Neural crest cell (in vitro differentiated cells): ENCODE measurements at regions not wholly inside any gene's neighbourhood (a gene's known extent, or its start where the extent isn't known, plus 50 kb on each side); places are given as distances from the start of the nearest gene placed in this dataset.
A peak's percentile ranks its signal among the peaks of the same experiment; 100 is the strongest.
"Not testable (repeated sequence)": the region's sequence is repeated elsewhere in the genome, so short reads cannot be mapped to it uniquely, and the experiment has no call there.

Experiments
- DNase-seq: peaks from one replicate; pipeline ENCODE4 v3.0.0; 2021; ENCODE audit warnings: low read depth, mixed read lengths, low spot score
- H3K27ac Mint-ChIP-seq: one replicate; pipeline ENCODE4 v1.8.0; 2021; ENCODE audit warnings: mild to moderate bottlenecking, mixed read lengths; ENCODE audit not compliant: unreplicated experiment
- H3K27me3 Mint-ChIP-seq: 2 replicates; pipeline ENCODE4 v1.8.0; 2021; ENCODE audit warnings: low read depth, mild to moderate bottlenecking, mixed read lengths
- H3K36me3 Mint-ChIP-seq: 2 replicates; pipeline ENCODE4 v1.8.0; 2021; ENCODE audit warnings: low read depth, mild to moderate bottlenecking, mixed read lengths
- H3K4me1 Mint-ChIP-seq: 2 replicates; pipeline ENCODE4 v1.8.0; 2021; ENCODE audit warnings: mixed read lengths
- H3K4me3 Mint-ChIP-seq: one replicate; pipeline ENCODE4 v1.8.0; 2021; ENCODE audit warnings: mild to moderate bottlenecking, mixed read lengths
- H3K9me3 Mint-ChIP-seq: 2 replicates; pipeline ENCODE4 v1.8.0; 2021; ENCODE audit warnings: mixed read lengths
- TF ChIP-seq, protein P1 (sequence below): fragments of 200-600 bp; sonication (generic); conservative IDR thresholded peaks from 2 replicates; pipeline ENCODE4 v1.5.0; 2021; ENCODE audit warnings: antibody characterized with exemption, mild to moderate bottlenecking

DNA sequence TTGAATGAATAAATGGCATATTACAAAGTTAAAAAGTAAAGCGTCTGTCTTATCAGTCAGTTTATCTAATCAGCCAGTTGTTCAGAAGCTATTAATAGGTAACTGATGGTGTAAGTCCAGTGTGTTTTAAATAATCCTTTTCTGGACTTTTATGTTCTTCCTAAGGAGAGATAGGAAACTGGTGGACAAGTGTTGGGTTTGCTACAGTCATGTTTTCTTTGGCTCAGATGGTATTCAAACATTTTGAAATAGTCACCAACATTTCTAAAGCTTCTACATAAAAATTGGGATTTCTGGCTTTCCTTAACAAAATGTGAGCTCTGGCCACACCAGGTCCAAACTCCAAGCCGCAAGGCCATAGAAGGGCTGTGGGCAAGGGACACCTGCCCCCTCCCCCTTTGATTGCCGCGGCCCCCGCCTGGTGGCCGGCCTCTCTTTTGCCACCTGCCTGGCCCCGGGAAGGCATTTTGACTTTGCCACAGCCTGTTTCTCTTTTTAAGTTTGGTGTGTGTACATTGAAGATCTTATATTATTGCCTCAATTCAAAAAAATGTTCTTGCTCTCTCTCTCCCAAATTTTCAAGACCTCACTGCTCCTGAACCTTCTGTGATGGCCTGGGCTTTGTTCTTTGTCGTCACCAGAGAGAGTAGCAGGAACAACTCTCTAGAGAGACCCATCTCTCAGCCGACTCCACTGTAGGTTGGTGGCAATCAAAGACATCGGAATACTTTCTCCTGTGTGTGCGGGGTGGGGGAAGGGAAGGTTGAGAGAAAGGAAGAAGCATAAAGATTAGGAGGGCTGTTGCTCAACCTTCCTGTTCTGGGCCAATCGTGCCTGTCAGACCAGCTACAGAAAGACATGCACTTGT lies 84.0 kb upstream of the ZNF217 start:
- H3K27ac Mint-ChIP-seq: peak overlapping the region; percentile 85
- no peaks in the 10 kb centered on the region for H3K27me3 Mint-ChIP-seq
- H3K4me1 Mint-ChIP-seq: peaks cover 36% of the 10 kb centered on the region
- H3K4me3 Mint-ChIP-seq: peak overlapping the region; percentile 61
- TF ChIP-seq, protein P1, sequence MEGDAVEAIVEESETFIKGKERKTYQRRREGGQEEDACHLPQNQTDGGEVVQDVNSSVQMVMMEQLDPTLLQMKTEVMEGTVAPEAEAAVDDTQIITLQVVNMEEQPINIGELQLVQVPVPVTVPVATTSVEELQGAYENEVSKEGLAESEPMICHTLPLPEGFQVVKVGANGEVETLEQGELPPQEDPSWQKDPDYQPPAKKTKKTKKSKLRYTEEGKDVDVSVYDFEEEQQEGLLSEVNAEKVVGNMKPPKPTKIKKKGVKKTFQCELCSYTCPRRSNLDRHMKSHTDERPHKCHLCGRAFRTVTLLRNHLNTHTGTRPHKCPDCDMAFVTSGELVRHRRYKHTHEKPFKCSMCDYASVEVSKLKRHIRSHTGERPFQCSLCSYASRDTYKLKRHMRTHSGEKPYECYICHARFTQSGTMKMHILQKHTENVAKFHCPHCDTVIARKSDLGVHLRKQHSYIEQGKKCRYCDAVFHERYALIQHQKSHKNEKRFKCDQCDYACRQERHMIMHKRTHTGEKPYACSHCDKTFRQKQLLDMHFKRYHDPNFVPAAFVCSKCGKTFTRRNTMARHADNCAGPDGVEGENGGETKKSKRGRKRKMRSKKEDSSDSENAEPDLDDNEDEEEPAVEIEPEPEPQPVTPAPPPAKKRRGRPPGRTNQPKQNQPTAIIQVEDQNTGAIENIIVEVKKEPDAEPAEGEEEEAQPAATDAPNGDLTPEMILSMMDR: peak; percentile 17
- no peaks in the 10 kb centered on the region for H3K36me3 Mint-ChIP-seq
- DNase-seq: peak; percentile 7
- H3K9me3 Mint-ChIP-seq: no peaks in the 10 kb centered on the region

DNA sequence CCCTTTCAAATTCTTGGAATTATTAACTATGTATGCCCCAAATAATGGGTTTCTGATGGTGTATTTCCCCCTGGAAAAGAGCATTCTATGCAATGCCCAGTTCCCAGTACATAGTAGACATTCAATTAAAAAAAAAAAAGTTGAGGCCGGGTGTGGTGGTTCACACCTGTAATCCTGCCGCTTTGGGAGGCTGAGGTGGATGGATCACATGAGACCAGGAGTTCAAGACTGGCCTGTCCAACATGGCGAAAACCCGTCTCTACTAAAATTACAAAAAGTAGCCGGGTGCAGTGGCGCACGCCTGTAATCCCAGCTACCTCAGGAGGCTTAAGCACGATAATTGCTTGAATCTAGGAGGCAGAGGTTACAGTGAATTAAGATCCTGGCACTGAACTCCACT lies 83.3 kb upstream of the ZNF217 start:
- no peak for DNase-seq
- H3K4me1 Mint-ChIP-seq: peaks cover 36% of the 10 kb centered on the region
- H3K36me3 Mint-ChIP-seq: no peaks in the 10 kb centered on the region

DNA sequence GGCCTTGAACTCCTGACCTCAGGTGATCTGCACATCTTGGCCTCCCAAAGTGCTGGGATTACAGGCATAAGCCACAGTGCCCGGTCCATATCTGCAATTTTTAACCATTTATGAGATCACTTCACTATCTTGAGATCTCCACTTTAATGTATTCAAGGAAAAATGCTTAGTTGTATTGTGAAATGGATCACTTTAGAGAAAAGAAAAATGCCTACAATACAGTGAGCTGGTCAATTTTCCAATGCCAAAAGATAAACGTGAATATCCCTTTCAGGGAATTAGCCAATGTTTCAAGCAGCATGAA lies 82.8 kb upstream of the ZNF217 start:
- TF ChIP-seq, protein P1: no peak
- H3K36me3 Mint-ChIP-seq: no peaks in the 10 kb centered on the region
- H3K27me3 Mint-ChIP-seq: no peaks in the 10 kb centered on the region
- no peaks in the 10 kb centered on the region for H3K9me3 Mint-ChIP-seq
- no peak overlapping the region for H3K27ac Mint-ChIP-seq
- no peak overlapping the region for H3K4me3 Mint-ChIP-seq
- no peak for DNase-seq
- peaks cover 36% of the 10 kb centered on the region for H3K4me1 Mint-ChIP-seq

More for the DNA sequence above, 83.3 kb upstream of the ZNF217 start:
- Mint-ChIP-seq H3K27me3 (no peaks in the 10 kb centered on the region), H3K4me3 (no peak overlapping the region), H3K9me3 (no peaks in the 10 kb centered on the region), H3K27ac (no peak overlapping the region)
- TF ChIP-seq, protein P1: no peak

DNA sequence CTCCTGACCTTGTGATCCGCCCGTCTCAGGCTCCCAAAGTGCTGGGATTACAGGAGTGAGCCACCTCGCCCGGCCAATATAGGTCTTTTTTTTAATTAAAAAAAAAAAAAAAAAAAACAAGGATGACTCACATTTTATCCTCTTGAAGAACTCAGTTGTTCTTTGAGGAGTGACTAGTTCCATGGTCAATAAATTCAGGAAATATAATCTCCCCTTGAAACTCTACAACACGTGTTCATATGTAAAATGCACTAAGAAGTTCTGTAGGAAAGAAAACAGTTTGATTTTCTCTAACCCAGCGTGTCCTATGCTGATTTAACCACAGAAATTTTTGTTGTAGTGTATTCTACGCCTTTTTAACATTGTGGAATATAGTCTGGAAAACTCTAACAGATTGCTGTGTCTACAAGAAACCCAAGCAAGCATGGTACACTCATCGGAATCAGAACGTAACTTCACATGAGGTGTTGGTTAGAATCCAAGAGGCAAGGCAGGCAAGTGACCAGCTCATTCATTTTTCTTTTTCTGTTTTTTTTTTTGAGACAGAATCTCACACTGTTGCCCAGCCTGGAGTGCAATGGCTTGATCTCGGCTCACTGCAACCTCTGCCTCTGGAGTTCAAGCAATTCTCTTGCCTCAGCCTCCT lies 79.0 kb upstream of the ZNF217 start:
- no peak for DNase-seq
- no peaks in the 10 kb centered on the region for H3K9me3 Mint-ChIP-seq
- H3K36me3 Mint-ChIP-seq: no peaks in the 10 kb centered on the region
- H3K4me1 Mint-ChIP-seq: peaks cover 4% of the 10 kb centered on the region
- TF ChIP-seq, protein P1: no peak
- H3K27me3 Mint-ChIP-seq: no peaks in the 10 kb centered on the region
- no peak overlapping the region for H3K4me3 Mint-ChIP-seq
- H3K27ac Mint-ChIP-seq: no peak overlapping the region

DNA sequence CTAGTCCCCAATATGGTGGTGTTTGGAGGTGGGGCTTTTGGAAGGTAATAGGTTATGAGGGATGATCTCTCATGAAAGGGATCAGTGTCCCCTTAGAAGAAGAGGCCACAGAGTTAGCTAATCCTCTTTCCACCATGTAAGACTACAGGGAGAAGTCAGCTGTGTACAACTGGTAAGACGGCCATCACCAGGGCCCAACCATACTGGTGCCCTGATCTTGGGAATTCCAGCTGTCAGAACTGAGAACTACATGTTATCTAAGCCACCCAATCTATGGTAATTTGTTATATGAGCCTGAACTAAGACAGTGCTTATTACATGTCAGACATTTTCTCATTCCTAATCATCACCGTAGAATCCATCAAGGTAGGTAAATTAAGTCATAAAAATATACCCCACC lies 77.7 kb upstream of the ZNF217 start:
- TF ChIP-seq, protein P1: no peak
- no peak for DNase-seq
- no peak overlapping the region for H3K27ac Mint-ChIP-seq
- no peaks in the 10 kb centered on the region for H3K4me1 Mint-ChIP-seq
- no peaks in the 10 kb centered on the region for H3K27me3 Mint-ChIP-seq
- H3K9me3 Mint-ChIP-seq: no peaks in the 10 kb centered on the region
- H3K4me3 Mint-ChIP-seq: no peak overlapping the region
- no peaks in the 10 kb centered on the region for H3K36me3 Mint-ChIP-seq

DNA sequence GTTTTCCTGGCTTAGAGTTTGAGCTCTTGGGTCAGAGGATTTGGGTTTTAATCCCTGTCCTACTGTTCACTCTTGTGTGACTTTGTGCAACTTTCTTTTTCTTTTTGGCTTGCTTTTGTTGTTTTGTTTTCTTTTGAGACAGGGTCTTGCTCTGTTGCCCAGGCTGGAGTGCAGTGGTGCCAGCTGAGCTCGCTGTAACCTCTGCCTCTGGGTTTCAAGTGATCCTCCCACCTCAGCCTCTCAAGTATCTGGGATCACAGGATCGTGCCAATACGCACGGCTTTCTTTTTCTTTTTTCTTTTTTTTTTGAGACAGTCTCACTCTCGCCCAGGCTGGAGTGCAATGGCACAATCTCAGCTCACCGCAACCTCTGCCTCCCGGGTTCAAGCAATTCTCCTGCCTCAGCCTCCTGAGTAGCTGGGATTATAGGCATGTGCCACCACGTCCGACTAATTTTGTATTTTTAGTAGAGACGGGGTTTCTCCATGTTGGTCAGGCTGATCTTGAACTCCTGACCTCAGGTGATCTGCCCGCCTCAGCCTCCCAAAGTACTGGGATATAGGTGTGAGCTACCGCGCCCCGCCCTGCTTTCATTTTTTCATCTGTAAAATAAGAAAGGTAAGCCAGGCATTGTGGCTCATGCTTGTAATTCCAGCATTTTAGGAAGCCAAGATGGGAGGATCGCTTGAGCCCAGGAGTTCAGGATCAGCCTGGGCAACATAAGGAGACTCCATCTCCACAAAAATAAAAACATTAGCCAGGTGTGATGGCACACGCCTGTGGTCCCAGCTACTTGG lies 76.1 kb upstream of the ZNF217 start:
- H3K4me3 Mint-ChIP-seq, H3K9me3 Mint-ChIP-seq: not testable (repeated sequence)

More for the DNA sequence above, 76.1 kb upstream of the ZNF217 start:
- not testable (repeated sequence) for H3K4me1 Mint-ChIP-seq, H3K36me3 Mint-ChIP-seq, DNase-seq, H3K27me3 Mint-ChIP-seq
- H3K27ac Mint-ChIP-seq: peak overlapping the region; percentile 38
